Eye (tissue), 1 donor: ENCODE measurements at regions not wholly inside any gene's neighbourhood (a gene's known extent, or its start where the extent isn't known, plus 50 kb on each side); places are given as distances from the start of the nearest gene placed in this dataset.
"Not testable (repeated sequence)": the region's sequence is repeated elsewhere in the genome, so short reads cannot be mapped to it uniquely, and the experiment has no call there.

Source experiments
- DNase-seq: peaks from one replicate; pipeline ENCODE4 v3.0.0-alpha.2; 2015

DNA sequence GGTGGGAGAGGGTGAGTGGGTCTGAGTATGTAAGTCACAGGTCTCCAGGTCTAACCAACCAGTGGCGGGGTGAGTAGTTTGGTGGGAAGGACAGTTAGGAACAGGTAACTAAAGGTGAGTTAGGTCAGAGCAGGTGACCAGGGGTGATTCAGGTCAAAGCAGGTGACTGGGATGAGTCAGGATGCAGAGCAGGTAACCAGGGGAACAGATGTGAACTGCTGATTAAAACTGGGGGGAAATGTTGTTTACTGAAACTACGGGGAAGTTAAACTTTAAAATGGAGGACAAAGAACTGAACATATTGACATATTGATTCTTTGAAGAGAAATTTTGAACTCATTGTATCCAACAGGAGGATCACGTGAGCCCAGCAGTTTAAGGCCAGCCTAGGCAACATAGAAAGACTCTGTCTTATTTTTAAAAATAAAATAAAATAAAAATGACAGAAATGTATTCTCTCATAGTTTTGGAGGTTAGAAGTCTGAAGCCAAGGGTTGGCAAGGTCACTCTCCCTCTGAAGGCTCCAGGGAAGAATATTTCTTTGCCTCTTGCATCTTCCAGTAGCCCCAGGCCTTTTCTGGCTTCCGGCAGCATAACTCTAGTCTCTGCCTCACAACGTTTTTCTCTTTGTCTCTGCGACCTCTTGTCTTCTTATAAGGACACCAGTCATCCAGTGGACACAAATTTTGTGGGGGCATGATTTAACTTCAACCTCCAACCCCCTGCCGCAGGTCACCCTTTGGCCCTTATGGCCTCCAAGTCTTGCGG lies 64.3 kb upstream of the TINAGL1 start:
- DNase-seq, result no peak

- no peak for DNase-seq
Measured at GRCh38 chr1:31514117-31514516, 62.2 kb upstream of the TINAGL1 start.

DNA sequence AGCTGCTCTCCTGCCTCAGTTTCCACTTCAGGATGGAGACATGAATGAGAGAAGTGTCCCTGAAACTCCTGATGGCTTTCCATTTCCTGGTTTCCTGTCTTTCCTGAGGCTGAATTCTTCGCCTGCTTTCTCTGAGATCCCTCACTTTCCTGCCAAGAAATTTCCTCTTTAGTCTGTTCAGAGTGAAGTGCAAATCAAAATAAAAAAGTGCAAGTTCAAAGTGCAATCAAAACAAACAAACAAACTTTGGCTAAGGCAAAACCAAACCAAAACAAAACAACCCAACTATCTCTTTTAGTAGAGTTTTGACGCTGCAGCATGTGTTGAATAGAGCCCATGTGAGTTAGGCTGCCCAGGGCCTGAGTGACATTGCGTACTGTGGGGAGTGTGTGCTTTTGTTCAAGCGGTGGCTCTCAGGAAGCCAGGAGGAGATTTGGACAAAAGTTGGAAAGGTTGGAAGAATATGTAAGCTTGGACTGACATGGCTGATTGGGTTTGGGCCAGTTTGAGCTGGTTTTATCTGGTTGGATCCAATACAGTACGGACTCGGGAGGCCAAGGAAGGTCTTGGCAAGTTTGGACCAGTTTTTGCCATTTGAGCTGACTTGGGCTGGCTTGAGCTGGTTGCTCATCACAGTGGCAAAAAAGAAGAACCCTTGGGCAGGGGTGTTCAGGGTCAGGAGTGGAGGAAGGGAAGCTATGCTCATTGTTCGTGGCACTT lies 61.1 kb upstream of the TINAGL1 start:
- peak; percentile 15 for DNase-seq

DNA sequence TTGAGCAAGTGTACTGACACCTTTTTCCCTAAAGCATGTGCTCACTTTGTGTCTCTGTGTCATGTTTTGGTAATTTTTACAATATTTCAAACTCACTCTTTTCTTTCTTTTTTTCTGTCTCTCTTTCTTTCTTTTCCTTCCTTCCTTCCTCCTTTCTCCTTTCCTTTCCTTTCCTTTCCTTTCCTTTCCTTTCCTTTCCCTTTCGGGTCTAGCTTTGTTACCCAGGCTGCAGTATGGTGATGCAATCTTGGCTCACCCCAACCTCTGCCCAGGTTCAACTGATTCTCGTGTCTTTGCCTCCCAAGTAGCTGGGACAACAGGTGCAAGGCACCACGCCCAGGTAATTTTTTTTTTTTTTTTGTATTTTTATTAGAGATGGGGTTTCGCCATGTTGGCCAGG lies 60.4 kb upstream of the TINAGL1 start:
- no peak for DNase-seq

GRCh38 chr1:31517301-31517700 lies 59.0 kb upstream of the TINAGL1 start:
- DNase-seq, result no peak

- not testable (repeated sequence) for DNase-seq
Measured at GRCh38 chr1:31517986-31518385, 58.3 kb upstream of the TINAGL1 start.

- no peak for DNase-seq
Measured at GRCh38 chr1:31521761-31522555, 54.4 kb upstream of the TINAGL1 start.

- no peak for DNase-seq
Measured at GRCh38 chr1:31522556-31522845, 53.8 kb upstream of the TINAGL1 start.

GRCh38 chr1:31523012-31523411 lies 53.3 kb upstream of the TINAGL1 start:
- no peak for DNase-seq

DNA sequence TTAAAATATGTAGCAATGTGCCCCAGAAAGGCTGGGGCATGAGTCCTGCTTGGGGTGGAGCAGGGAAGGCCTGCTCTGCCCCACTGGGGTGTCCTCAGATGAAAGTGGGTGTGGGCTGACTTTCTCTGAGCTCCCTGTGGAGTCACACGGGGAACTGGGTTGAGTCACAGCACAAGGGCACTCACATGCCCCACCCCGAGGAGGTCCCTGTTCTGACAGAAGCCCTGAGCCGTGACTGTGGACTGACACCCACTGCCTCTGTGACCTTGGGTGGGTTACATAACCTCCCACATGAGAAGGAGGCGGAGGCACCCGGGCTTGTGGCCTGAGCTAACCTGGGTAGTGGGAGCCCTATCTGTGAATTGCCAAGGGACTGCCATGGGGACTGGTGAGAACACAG lies 52.5 kb upstream of the TINAGL1 start:
- DNase-seq, result no peak

DNA sequence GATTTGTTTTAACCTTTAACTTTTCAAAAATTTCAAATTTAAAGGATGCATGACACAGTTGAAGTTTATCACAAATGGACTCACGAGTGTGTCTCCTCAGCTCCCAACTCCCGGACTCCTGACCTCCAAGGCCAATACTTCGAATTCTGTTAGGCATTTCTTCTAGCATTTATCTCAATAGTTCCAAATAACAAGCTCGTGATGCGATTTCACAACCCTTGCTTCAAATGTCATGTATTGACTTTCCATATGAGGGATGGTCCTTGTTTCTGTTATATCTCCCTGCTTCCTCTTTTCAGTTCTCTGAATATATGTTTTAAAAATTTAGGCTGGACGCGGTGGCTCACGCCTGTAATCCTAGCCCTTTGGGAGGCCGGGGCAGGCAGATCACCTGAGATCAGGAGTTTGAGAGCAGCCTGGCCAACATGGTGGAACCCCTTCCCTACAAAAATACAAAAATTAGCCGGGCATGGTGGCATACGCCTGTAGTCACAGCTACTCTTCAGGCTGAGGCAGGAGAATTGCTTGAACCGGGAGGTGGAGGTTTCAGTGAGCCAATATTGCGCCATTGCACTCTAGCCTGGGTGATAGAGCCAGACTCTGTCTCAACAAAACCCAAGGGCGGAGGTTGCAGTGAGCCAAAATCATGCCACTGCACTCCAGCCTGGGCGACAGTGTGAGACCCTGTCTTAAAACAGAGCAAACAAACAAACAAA lies 52.0 kb upstream of the TINAGL1 start:
- DNase-seq, result no peak
